ENCODE measurements at regions not wholly inside any gene's neighbourhood (a gene's known extent, or its start where the extent isn't known, plus 50 kb on each side); places are given as distances from the start of the nearest gene placed in this dataset.
A peak's percentile ranks its signal among the peaks of the same experiment; 100 is the strongest.
"Not testable (repeated sequence)": the region's sequence is repeated elsewhere in the genome, so short reads cannot be mapped to it uniquely, and the experiment has no call there.

GRCh38 chr6:156451088-156451487 lies 326.1 kb upstream of the ARID1B start:
- no peak for DNase-seq (ENCODE audit: low read depth)

GRCh38 chr6:156450421-156450820 lies 326.8 kb upstream of the ARID1B start:
- DNase-seq (ENCODE audit: low read depth): no peak

GRCh38 chr6:156449569-156449968 lies 327.6 kb upstream of the ARID1B start:
- DNase-seq (ENCODE audit: low read depth): no peak

- DNase-seq (ENCODE audit: low read depth): no peak
Measured at GRCh38 chr6:156449128-156449527, 328.1 kb upstream of the ARID1B start.

GRCh38 chr6:156448579-156448978 lies 328.6 kb upstream of the ARID1B start:
- no peak for DNase-seq (ENCODE audit: low read depth)

GRCh38 chr6:156440688-156441087 lies 336.5 kb upstream of the ARID1B start:
- no peak for DNase-seq (ENCODE audit: low read depth)

- DNase-seq (ENCODE audit: low read depth): no peak
Measured at GRCh38 chr6:156438350-156438923, 338.7 kb upstream of the ARID1B start.

- DNase-seq (ENCODE audit: low read depth): no peak
Measured at GRCh38 chr6:156437121-156437879, 339.9 kb upstream of the ARID1B start.

- DNase-seq (ENCODE audit: low read depth): no peak
Measured at GRCh38 chr6:156434795-156435190, 342.4 kb upstream of the ARID1B start.

- DNase-seq (ENCODE audit: low read depth): no peak
Measured at GRCh38 chr6:156434049-156434794, 343.0 kb upstream of the ARID1B start.

GRCh38 chr6:156432543-156432942 lies 344.6 kb upstream of the ARID1B start:
- no peak for DNase-seq (ENCODE audit: low read depth)

GRCh38 chr6:156430386-156430785 lies 346.8 kb upstream of the ARID1B start:
- DNase-seq (ENCODE audit: low read depth): no peak

GRCh38 chr6:156427345-156427744 lies 349.8 kb upstream of the ARID1B start:
- DNase-seq (ENCODE audit: low read depth): peak; percentile 97

GRCh38 chr6:156425359-156426020 lies 351.7 kb upstream of the ARID1B start:
- peak; percentile 90 for DNase-seq (ENCODE audit: low read depth)

GRCh38 chr6:156423829-156424228 lies 353.3 kb upstream of the ARID1B start:
- no peak for DNase-seq (ENCODE audit: low read depth)

- no peak for DNase-seq (ENCODE audit: low read depth)
Measured at GRCh38 chr6:156423075-156423474, 354.1 kb upstream of the ARID1B start.

- no peak for DNase-seq (ENCODE audit: low read depth)
Measured at GRCh38 chr6:156421933-156422332, 355.2 kb upstream of the ARID1B start.

- DNase-seq (ENCODE audit: low read depth): not testable (repeated sequence)
Measured at GRCh38 chr6:156421301-156421700, 355.9 kb upstream of the ARID1B start.

- DNase-seq (ENCODE audit: low read depth): no peak
Measured at GRCh38 chr6:156420172-156420993, 356.8 kb upstream of the ARID1B start.

- no peak for DNase-seq (ENCODE audit: low read depth)
Measured at GRCh38 chr6:156419594-156419993, 357.6 kb upstream of the ARID1B start.

- DNase-seq (ENCODE audit: low read depth): no peak
Measured at GRCh38 chr6:156418253-156418652, 358.9 kb upstream of the ARID1B start.

GRCh38 chr6:156416391-156416790 lies 360.8 kb upstream of the ARID1B start:
- no peak for DNase-seq (ENCODE audit: low read depth)
